ENCODE measurements at regions not wholly inside any gene's neighbourhood (a gene's known extent, or its start where the extent isn't known, plus 50 kb on each side); places are given as distances from the start of the nearest gene placed in this dataset.

DNA sequence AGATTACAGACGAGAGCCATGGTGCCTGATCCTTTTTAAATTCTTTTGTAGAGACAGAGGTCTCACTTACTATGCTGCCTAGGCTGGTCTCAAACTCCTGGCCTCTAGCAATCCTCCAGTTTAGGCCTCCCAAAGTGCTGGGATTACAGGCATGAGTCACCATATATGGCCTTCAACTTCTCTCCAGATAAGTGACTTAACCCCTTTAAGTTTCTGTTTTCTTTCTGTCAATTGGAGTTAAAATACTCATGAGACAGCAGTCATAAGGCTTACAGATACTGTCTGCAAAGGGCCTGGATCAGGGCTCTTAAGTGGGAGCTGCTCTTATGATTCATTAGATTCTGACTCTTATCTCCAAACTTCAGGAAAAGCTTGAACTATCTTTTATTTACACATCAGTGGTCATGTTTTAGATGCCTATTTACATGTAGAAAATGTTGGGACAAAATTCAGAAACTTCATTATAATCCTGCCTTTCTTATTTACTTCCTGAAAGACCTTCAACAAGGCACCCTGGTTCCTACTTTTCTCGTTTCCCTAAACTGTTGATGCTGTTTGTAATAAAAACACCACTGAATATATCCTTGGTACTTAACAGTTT, 271.5 kb upstream of the TBX3 start:
- DNase-seq, result no peak

DNA sequence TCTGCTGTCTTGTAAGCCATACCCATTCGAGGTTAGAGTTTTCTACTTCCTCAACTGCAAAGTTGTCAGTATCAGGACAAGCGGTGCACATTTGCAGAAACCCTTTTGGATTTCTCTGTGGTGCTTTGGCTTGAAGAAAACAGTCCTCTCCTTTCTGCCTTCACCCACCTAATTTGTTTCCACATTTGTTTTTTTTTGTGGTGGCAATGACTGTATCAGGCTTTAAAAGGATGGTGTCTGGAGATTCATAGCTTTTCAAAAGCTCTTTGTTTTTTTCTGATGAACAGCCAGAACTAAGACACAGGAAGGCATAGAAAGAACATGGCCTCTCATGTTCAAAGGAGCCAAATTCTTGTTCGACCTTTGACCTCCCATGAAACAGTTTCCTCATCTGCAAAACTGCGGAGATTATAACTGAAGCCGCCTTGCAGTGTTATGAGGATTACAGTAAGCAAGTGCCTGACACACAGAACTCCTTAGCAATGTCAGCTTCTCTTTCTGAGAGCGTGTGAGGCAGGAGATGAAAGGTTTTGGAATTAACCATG, 270.6 kb upstream of the TBX3 start:
- DNase-seq, result no peak

DNA sequence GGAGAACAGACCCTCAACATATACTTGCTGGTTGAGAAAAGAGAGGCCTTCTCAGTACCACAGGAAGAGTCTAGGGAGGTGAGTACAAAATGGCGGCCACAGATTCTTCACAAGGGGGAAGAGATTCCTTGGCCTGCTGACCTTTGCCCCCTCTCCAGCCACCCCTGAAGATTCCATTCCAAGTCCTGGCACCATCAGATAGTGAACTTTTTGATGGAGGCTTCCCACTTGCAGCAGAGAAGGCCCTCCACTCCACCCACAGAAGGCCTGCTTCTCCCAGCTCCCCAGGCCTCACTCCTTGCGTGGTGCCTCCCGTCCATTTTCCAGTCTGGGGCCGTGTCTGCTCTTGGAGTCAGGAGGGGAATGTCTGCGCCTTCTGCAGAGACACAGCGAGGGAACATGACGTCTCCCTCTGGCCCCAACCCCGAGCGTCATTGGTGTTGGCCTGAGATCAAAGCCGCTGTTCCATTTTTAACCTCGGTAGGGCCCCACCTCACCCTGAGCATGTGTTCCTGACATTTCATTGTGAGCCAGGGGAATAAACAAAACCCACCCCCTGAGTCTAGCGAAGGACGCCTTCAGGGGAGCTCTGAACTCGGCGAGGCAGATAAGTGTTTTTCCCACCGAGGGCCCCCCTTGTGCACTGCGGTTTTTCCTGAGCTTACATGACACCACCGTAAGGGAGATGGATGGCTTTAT, 268.7 kb upstream of the TBX3 start:
- DNase-seq, result no peak

DNA sequence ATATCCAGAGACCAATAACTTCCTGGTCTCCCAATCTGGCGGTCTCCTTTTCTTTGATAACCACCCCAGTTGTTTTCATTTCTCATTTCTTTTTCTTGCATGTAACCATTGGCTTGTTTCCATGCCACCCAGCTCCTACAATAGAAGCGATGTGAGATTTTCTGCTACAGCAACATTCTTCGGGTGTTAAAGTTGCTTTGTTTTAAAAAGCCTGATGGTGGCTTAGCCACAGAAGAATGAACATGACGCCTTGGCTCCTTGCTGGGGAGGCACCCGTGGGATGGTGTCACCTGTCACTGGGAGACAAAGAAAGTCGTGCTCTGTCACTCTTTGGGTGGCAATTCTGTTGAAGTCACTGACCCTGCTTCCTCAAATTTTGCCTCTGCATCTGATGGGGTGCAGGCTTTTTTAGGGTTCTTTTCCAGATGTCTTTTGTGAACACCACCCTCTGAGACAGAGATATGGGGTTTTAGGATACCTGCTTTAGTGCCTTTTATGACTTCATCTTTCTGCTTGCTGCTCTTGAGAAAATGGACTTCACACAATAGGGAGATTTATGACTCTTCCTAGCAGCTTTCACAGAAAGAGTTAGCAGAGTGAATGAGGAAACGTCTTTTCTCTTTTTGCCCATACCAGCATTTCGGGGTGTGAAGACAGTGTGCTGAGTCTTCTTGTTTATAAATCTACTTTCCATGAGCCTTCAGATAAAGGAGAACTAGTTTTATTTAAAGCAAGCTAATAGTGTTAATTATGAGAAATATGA, 265.3 kb upstream of the TBX3 start:
- DNase-seq, result no peak

DNA sequence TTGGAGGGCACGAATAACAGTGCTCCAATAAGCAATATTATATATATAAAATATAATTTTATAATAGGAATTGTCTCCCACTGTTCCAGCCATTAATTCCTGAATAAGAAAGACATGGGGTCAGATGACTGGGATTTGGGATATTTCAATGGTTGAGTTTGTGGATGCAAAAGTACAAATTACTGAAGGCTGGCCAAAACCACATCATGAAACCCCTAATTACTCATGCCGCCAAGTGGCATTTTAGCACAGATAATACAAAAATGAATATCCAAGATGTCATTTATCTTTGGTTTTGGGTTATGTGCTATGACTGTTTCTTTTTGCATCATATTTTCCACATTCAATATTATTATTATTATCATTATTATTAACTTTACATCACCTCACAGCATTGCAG, 261.4 kb upstream of the TBX3 start:
- no peak for DNase-seq

DNA sequence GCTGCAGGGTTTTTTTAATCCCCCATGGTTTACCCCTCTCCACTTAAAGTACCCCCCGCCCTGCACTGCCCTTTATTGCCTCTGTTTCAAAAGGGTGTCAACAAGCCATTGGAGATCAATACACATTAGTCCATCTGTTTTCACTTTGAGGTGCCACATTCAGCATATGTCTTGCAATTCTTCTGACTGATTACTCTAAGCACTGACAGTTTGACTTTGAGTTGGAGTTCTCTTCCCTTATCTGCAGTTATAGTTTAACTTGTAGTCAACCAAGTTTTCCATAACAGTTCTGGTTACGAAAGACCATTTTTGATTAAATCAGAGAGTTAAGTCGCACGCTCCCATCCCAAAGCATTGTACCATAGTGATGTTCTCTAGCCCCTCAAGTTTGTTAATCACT, 260.8 kb upstream of the TBX3 start:
- DNase-seq, result no peak

DNA sequence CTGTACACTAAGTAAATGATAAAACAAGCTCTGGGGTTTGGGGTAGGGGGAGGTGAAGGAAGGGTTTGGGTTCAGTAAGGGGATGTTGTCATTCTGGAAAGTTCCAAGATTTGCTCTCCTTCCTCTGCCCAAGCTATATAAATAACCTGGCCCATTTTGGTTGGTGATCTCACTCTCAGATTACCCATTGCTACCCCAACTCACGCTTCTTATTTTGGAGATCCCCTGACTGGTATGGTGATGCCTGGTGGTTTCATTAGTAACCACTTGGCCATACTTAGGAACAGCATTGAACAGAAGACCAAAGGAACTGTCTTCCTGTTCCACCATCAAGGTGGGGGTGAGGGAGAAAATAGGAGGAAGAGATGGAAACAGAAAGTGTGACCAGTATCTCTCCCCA, 259.6 kb upstream of the TBX3 start:
- DNase-seq, result no peak

DNA sequence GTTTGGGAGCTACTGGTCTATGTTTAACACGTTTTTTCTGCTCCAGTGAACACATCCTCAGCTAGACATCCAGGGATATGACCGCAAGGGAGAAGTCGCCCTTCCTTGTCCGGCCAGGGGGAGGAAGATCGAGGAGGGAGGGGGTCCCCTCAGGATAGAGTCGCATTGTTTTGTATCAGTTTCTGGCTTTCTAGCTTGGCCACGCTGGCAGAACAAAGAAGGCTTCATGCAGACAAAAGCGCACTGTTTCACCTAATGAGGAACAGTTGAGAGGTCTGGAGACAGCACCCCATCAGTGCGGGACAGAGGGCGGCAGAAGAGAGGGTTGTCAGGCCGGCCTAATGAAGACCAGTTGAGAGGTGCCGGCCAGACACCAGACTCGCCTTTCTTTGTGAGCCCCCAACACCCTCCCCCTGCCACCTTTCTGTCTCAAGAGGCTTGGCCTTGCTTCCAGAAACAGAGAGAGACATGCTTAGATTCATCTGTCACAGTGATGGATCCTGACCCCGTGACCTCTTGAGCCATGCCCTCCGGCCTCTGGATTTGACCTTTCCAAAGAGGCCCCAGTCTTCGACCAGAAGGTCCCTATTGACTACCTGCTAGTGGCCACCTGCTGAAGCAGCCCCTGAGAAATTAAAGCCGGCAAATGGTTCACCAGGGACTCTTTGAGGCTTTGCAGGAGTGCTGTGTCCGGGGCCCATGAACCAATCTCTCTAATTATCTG, 254.7 kb upstream of the TBX3 start:
- no peak for DNase-seq

DNA sequence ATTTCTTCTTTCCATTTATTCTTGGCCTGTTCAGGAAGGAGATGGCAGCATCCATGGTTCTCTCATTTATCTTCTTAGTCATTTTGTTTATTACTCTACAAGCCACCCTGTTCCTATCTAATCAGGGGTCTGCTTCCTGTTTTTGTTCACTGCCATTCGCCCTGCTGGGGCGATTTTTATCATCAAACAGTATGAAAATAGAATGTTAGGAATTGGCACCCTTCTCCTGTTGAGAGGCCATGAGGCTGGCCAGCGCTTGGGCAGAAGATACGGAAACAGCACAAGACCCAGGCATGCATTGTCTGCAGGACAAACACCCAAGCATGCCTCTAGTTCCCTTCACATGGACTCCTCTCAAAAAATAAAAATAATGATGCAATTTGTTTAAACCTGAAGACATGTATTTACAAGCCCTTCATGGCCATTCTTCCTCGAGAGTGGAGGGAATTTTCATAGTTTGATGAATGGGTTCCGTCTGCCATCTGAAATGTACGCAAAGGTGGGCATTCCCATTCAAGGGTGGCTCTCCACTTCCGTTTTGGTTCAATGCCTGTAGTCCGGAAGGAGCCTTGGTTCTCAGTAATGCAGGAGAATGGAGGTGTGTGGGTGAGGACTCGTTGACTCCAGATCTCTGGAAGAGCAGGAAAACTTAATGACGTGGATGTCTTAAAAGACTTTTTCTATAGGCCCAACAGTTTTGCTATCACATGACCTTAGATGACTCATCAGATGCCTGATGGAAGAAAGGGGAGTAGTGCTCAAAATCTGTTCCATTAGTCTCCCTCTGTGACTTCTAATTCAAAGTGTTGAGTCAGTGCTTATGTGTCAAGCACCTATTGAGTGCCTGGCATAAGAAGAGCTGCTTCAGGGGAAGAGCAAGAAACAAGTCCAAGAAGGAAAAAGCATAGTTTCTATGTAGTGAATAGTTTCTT, 252.4 kb upstream of the TBX3 start:
- DNase-seq, result no peak

DNA sequence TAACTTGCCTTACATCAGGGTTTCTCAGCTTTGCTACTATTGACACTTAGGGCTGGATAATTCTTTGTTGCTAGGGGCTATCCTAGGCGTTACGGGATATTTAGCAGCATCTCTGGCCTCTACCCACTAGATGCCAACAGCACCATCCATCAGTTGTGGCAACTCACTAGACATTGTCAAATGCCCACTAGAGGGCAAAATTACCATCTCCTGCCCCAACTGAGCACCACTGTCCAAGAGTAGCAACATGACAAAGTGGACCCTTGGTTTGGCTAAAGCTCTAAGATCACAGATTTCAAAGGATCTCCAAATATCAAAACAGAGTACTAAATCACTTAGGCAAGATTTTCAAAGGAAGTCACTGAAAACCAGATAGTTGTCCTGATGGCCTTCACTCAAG, 251.7 kb upstream of the TBX3 start:
- DNase-seq, result no peak

DNA sequence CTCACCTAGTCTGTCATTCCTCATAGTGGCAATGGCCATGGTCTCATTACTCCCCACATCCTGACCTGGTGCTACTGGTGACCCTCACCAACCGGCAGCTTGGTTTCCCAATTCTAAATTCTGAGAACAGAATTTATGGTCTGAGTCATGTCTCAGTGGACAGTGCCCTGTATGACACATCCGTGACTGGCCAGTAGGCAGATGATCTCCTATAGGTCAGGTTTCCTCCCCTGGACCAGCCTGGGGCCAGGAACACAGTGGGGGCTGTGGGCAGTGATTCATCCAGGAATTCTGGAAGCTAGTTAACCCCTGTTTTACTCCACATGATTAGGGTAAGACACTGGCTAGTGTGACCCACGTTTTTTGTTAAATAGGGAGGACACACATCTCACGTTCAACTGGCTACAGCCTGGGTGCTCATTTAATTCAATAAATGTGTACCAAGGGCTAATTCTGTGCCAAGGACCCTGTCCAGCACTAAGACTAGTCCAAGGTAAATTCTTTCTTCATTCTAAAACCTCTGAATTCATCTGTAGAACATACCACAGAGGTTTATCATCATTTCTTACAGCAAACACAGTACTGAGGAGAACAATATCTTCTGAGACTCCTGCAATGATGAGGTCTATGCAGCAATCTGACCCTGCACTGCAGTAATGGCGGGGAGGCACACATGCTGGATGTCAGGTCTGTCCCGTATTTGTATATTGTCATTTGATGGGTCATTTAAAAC, 249.6 kb upstream of the TBX3 start:
- no peak for DNase-seq

DNA sequence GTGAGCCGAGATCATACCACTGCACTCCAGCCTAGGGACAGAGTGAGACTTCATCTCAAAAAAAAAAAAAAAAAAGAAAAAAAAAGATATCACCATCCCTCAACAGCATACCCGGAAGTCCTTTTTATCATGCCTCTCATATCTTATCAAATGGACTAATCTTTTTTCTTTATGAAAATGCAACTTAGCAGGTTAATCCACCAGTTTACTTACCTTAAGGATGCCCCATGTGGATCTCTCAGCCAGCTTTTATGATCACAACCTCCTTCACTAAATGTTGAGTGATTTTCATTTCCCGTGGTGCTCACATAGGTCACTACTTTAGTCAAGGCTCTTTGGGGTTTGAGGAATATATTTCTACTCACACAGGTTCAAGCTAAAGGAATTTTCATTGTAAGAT, 248.8 kb upstream of the TBX3 start:
- DNase-seq, result no peak

DNA sequence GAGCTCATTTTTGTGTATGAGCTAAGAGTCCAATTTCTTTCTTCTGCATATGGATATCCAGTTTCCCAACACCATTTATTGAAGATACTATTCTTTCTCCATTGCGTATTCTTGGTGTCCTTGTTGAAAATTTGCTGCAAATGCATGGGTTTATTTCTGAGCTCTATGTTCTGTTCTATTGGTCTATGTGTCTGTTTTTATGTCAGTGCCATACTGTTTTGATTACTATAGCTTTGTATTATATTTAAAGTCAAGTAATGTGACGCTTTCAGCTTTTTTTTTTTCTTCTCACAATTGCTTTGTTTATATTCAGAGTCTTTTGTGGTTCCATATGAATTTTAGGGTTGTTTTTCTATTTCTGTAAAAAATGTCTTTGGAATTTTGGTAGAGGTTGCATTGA, 247.1 kb upstream of the TBX3 start:
- no peak for DNase-seq

DNA sequence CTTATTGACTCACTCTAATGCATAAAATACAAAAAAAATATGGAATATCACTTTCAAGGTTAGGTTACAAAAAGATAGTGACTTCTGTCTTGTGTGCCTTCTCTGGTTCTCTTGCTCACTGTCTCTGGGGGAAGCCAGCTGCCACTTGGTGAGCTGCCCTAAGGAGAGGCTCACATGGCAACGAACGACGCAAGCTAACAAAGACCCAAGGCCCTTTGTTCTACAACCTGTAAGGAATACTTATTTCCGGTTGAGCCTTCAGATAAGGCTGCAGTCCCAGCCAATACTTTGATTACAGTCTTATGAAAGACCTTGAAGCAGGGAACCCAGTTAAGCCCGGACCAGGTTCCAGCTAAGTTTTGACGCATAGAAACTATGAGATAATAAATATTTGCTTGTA, 242.4 kb upstream of the TBX3 start:
- no peak for DNase-seq

DNA sequence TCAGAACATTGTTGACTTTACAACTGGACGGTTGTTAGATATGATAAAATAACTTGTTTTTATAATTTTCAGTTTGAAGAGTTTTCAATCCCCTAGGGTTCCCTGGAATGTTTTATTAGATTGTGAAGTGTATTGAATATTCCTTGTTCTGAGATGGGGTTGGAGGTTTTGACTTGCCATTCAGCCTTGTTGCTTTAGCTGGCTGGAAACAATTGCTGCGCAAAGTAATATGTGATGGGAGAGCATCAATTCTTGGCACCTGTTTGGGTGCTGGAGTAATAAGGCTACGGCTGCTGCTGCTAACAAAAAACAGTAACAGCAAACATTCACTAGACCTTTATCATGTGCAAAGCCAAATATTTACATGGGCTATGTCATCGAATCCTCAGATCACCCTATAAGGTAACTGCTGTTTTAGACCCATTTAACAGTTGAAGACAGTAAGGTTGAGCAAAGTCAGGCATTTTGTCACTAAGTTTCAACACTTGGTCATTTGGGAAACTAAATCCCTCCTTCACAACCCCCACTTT, 241.0 kb upstream of the TBX3 start:
- no peak for DNase-seq

DNA sequence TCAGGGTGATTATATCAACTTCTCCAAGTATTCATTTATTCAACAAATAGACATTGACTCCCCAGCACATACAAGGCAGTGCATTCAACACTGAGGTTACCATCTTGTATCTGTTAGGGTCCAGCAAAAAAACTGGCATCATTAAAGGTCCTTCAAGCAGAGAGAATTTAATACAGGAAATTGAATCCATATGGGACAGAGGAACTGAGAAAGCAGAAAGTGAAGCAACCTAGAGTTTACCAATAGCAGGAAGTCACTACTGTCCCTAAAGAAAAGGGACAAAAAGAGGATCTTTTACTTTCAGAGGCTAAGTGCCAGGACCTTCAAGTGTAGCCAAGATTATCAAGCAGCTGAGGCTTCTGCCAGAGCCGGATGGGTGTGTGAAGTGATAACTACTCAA, 237.8 kb upstream of the TBX3 start:
- no peak for DNase-seq

DNA sequence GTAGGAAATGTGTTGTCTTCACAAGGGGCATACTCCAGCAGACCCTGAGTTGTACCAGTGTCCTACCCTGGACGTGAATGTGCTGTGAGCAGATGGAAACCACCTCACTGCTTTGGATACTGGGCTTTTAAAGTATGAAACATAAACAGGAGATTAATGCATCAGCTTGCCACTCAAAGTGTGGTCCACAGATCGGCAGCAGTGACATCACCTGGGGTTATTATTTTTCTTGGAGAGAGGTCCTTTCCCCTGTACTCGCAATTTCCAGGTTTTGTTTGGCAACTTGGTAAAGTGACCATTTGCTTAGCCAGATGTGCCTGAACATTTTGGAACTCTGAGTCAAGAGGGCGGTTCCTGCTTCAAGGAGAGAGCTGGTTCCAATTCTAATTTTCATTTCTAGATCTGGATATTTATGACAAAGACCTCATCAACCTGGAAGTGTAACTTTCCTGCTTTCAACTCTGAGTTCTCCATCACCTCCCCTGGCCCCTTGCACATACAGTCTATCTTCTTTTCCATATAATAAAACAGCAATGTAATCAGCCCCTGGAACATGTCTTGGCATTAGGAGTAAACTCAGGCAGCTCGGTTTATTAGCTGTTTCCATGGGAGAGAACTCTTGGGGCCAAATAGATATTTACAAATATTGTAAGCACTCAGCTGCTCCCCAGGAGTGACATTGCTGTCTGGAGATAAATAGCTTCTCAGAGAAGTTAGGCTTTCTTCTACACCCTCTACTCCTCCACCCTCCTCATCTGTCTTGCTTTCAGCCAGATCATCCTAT, 237.0 kb upstream of the TBX3 start:
- no peak for DNase-seq

DNA sequence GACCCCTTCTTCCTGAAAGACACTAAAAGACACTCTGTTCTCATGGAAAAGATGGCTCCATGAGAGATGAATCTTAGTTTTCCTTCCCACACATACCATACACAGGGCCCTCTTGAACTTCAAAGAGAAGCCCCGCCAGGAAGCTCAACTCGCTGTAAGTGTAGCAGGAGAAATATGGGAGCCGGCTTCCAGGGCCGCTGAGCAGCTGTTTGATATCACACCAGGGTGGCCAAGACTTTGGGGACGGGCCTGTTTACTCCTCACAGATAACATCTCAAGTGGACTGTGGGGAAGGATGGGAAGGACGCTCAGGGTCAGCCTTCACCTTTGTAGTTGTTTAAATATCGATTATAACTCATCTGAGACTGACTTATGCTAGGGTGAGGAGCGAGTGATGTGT, 235.5 kb upstream of the TBX3 start:
- no peak for DNase-seq

DNA sequence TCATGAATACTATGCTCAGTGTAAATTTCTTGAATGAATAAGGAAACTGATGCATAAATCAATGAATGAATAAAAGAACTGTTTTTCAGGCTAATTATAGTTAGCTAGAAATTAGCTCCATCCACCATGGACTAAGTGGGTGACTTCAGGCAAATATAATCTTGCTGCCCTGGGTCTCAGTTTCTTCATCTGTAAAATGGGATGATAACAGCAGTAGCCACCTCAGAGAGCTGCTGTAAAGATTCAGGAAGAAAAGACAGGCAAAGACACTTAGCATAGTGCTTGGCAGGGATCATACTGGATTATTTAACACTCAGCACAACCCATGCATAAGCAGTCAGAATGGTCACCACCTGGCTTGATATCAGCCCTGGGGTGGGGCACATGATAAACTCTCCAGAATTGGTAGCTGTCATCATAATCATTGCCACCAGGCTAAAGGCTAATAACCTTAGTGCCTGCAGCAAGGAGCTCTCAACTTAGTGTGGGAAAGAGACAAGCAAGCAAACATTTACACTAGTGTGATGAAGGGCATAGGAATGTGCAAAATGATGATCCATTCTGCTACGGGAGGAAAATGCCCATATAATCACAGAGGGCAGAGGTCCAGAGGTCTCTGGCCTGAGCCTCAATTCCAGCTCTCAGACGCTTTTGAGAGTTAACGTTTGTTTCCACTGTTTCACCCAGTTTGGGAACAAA, 234.7 kb upstream of the TBX3 start:
- no peak for DNase-seq

DNA sequence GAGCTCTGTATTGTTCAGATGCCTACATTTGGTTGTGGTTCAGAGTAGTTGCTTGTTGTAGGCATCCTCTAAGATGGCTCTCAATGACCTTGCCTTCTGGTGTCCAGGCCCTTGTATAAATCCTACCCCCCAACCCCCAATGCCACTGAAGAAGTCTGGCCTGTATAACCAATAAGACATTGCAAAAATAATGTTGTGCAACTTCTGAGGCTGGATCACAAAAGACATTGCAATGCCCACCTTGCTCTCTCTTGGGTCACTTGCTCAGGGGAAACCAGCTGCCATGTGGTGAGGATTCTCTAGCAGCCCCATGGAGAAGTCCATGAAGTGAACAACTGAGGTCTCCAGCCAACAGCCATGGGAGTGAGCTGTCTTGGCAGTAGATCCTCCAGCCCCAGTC, 234.0 kb upstream of the TBX3 start:
- no peak for DNase-seq
